GM10266 (cell line): ENCODE measurements at regions not wholly inside any gene's neighbourhood (a gene's known extent, or its start where the extent isn't known, plus 50 kb on each side); places are given as distances from the start of the nearest gene placed in this dataset.

Experiments
- DNase-seq: peaks from one replicate; pipeline ENCODE4 v3.0.0; 2012; ENCODE audit errors: extremely low spot score
- CTCF ChIP-seq: IDR thresholded peaks from 2 replicates; pipeline ENCODE4 v1.5.1; 2012; ENCODE audit warnings: mild to moderate bottlenecking, low read depth; ENCODE audit not compliant: control insufficient read depth, insufficient read depth; ENCODE audit errors: missing control alignments

- no peak for DNase-seq
- no peak for TF ChIP-seq CTCF
Measured at GRCh38 chr17:77361986-77362620, 221.3 kb downstream of the SEC14L1 start.

GRCh38 chr17:77363821-77364361 is 223.1 kb downstream of the SEC14L1 start:
- DNase-seq: no peak
- TF ChIP-seq CTCF: no peak

- TF ChIP-seq CTCF: no peak
- no peak for DNase-seq
Measured at GRCh38 chr17:77364381-77364911, 223.7 kb downstream of the SEC14L1 start.

- no peak for TF ChIP-seq CTCF
- DNase-seq: no peak
Measured at GRCh38 chr17:77364941-77365583, 224.3 kb downstream of the SEC14L1 start.

GRCh38 chr17:77365584-77366186 is 224.9 kb downstream of the SEC14L1 start:
- no peak for DNase-seq
- TF ChIP-seq CTCF: no peak

- no peak for DNase-seq
- no peak for TF ChIP-seq CTCF
Measured at GRCh38 chr17:77366206-77366557, 225.4 kb downstream of the SEC14L1 start.
